Spleen (tissue), 7 donors: ENCODE measurements at regions not wholly inside any gene's neighbourhood (a gene's known extent, or its start where the extent isn't known, plus 50 kb on each side); places are given as distances from the start of the nearest gene placed in this dataset.

Experiments used
- CTCF ChIP-seq, 11 experiments: fragments of 200-600 bp in 7 of 11; fragments of 450-650 bp in 4 of 11; sonication (generic) in 4 of 11; IDR thresholded peaks in 8 of 11; conservative IDR thresholded peaks in 3 of 11; 1 replicate in 7 of 11; 2 replicates in 4 of 11; pipeline versions ENCODE4 v1.4.0 to v1.8.0; 2016 to 2021; ENCODE audit warnings: antibody characterized with exemption in 11 of 11, inconsistent platforms in 4 of 11, mild to moderate bottlenecking in 1 of 11
- POLR2A ChIP-seq, 3 donors: fragments of 450-650 bp; IDR thresholded peaks; one replicate each; pipeline ENCODE4 v1.5.1; 2017; ENCODE audit warnings: antibody characterized with exemption in 3 of 3, mild to moderate bottlenecking in 1 of 3
- POLR2AphosphoS5 ChIP-seq, 3 donors: sonication (generic); formaldehyde crosslinking; IDR thresholded peaks; one replicate each; pipeline ENCODE4 v1.5.1; 2017; ENCODE audit warnings: antibody characterized with exemption in 3 of 3
- donor health status: DM: no; HTN: no; CAD: no; lungs with moderate emphysema.
- donor health status: DM: no; HTN: no; CAD: no.
- donor health status: DM: no; HTN: no; CAD: no.

- TF ChIP-seq CTCF (IDR thresholded peaks at IDR 0.05 in 8 of 11, conservative IDR thresholded peaks at IDR 0.05 in 3 of 11) = no peak
- no peak for TF ChIP-seq POLR2A (IDR thresholded peaks at IDR 0.05)
- TF ChIP-seq POLR2AphosphoS5 (IDR thresholded peaks at IDR 0.05) = no peak
Measured at GRCh38 chr11:44493930-44494329, 71.5 kb upstream of the CD82 start.
